Peyer's patch (tissue), 4 donors: ENCODE measurements at regions not wholly inside any gene's neighbourhood (a gene's known extent, or its start where the extent isn't known, plus 50 kb on each side); places are given as distances from the start of the nearest gene placed in this dataset.

Experiments
- CTCF ChIP-seq, 6 experiments: fragments of 450-650 bp in 4 of 6; fragments of 200-600 bp in 2 of 6; sonication (generic) in 1 of 6; IDR thresholded peaks; one replicate each; pipeline ENCODE4 v1.5.1; 2017 to 2019; ENCODE audit warnings: antibody characterized with exemption in 6 of 6, mild to moderate bottlenecking in 3 of 6, moderate library complexity in 1 of 6
- POLR2A ChIP-seq, 2 donors: fragments of 450-650 bp; IDR thresholded peaks; one replicate each; pipeline ENCODE4 v1.5.1; 2017; ENCODE audit warnings: antibody characterized with exemption in 2 of 2, mild to moderate bottlenecking in 2 of 2, moderate library complexity in 2 of 2

DNA sequence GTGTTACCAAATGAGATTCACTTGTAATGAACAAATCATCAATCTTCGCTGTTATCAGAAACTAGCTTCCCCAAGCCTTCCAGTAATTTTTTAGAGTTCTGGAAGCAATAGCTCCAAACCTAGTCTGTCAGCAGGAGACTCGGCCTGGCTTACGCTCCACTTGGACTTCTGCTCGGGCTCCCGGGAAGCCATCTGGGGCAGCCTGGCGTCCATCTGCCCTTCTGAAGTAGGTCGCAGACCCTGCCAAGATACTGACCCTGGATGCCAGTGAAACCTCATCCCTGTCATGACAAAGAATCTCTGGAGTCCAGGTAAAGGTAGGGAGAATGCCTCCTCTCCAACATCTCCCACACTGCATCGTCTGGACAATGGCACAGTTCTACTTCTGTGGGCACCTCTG is 493.8 kb upstream of the ZFP42 start:
- TF ChIP-seq CTCF (IDR thresholded peaks at IDR 0.05) (no peak), POLR2A (IDR thresholded peaks at IDR 0.05) (no peak)
